Activated CD4-positive, CD25-positive, alpha-beta regulatory T cell (primary cell): ENCODE measurements at regions not wholly inside any gene's neighbourhood (a gene's known extent, or its start where the extent isn't known, plus 50 kb on each side); places are given as distances from the start of the nearest gene placed in this dataset.
"Not testable (repeated sequence)": the region's sequence is repeated elsewhere in the genome, so short reads cannot be mapped to it uniquely, and the experiment has no call there.

ENCODE experiments used
- DNase-seq, 4 experiments: peaks; one replicate each; lab custom pipeline; 2025; lab: John Stamatoyannopoulos, UW

- DNase-seq = no peak
Measured at GRCh38 chr18:73544032-73544431, 603.6 kb downstream of the FBXO15 start.

- no peak for DNase-seq
Measured at GRCh38 chr18:73535990-73536389, 611.6 kb downstream of the FBXO15 start.

- no peak for DNase-seq
Measured at GRCh38 chr18:73535189-73535588, 612.4 kb downstream of the FBXO15 start.

- no peak for DNase-seq
Measured at GRCh38 chr18:73531601-73532000, 616.0 kb downstream of the FBXO15 start.

- DNase-seq = no peak
Measured at GRCh38 chr18:73528066-73528465, 619.6 kb downstream of the FBXO15 start.

- DNase-seq = no peak
Measured at GRCh38 chr18:73520229-73520628, 627.4 kb downstream of the FBXO15 start.

- DNase-seq = not testable (repeated sequence)
Measured at GRCh38 chr18:73516056-73516455, 631.6 kb downstream of the FBXO15 start.

- no peak for DNase-seq
Measured at GRCh38 chr18:73514449-73514848, 633.2 kb downstream of the FBXO15 start.

- DNase-seq = no peak
Measured at GRCh38 chr18:73511771-73512503, 635.7 kb downstream of the FBXO15 start.

- no peak for DNase-seq
Measured at GRCh38 chr18:73509460-73509859, 638.2 kb downstream of the FBXO15 start.

- DNase-seq = no peak
Measured at GRCh38 chr18:73503326-73503725, 635.5 kb upstream of the NETO1 start.

GRCh38 chr18:73487966-73488365 lies 620.2 kb upstream of the NETO1 start:
- no peak for DNase-seq

GRCh38 chr18:73485166-73485565 lies 617.4 kb upstream of the NETO1 start:
- no peak for DNase-seq

GRCh38 chr18:73482901-73483300 lies 615.1 kb upstream of the NETO1 start:
- no peak for DNase-seq

- no peak for DNase-seq
Measured at GRCh38 chr18:73479477-73479876, 611.7 kb upstream of the NETO1 start.

- no peak for DNase-seq
Measured at GRCh38 chr18:73478191-73478590, 610.4 kb upstream of the NETO1 start.

GRCh38 chr18:73476031-73476430 lies 608.2 kb upstream of the NETO1 start:
- DNase-seq = no peak

- no peak for DNase-seq
Measured at GRCh38 chr18:73462092-73462491, 594.3 kb upstream of the NETO1 start.

GRCh38 chr18:73461780-73462059 lies 593.9 kb upstream of the NETO1 start:
- no peak for DNase-seq

GRCh38 chr18:73461038-73461779 lies 593.4 kb upstream of the NETO1 start:
- no peak for DNase-seq

GRCh38 chr18:73458186-73458964 lies 590.6 kb upstream of the NETO1 start:
- DNase-seq = no peak

- DNase-seq = no peak
Measured at GRCh38 chr18:73456643-73457042, 588.9 kb upstream of the NETO1 start.

GRCh38 chr18:73452866-73453265 lies 585.1 kb upstream of the NETO1 start:
- no peak for DNase-seq
